ENCODE measurements at regions not wholly inside any gene's neighbourhood (a gene's known extent, or its start where the extent isn't known, plus 50 kb on each side); places are given as distances from the start of the nearest gene placed in this dataset.

- H3K27ac ChIP-seq, result peak overlapping the region in 1 of 2 donors; percentile 63
- TF ChIP-seq EP300 (IDR thresholded peaks at IDR 0.05) (no peak), CTCF (IDR thresholded peaks at IDR 0.05) (no peak), POLR2A (IDR thresholded peaks at IDR 0.05) (no peak)
- no peaks in the 10 kb centered on the region for H3K36me3 ChIP-seq
- DNase-seq, result peak in 1 of 5 donors; percentile 52
- no peaks in the 10 kb centered on the region for H3K9me3 ChIP-seq
- H3K27me3 ChIP-seq, result no peaks in the 10 kb centered on the region
- intact Hi-C loops (cut with DNase I), result loop anchor here in 3 of 4 donors (5.0 to 10.0 kb wide), 2 partner anchors 42 to 45 kb away; no protein-coding TSS in a partner anchor
- H3K4me1 ChIP-seq (ENCODE audit: insufficient read depth), result peaks cover 80% of the 10 kb centered on the region
- 10 to 17% (median 15%) methylated on average over 6 of the region's 6 CpGs for WGBS, 3 donors
- no peak overlapping the region for H3K4me3 ChIP-seq
These were observed 239.1 kb downstream of the SEC14L1 start for GRCh38 chr17:77379832-77380231.

- TF ChIP-seq POLR2A (IDR thresholded peaks at IDR 0.05) (no peak), CTCF (IDR thresholded peaks at IDR 0.05) (no peak), EP300 (IDR thresholded peaks at IDR 0.05) (no peak)
- 75 to 81% (median 80%) methylated on average over 11 of the region's 11 CpGs for WGBS, 3 donors
- DNase-seq, result peak in 1 of 5 donors; percentile 30
- Histone ChIP-seq H3K27me3 (no peaks in the 10 kb centered on the region), H3K27ac (peak overlapping the region in 1 of 2 donors; percentile 63), H3K4me1 (ENCODE audit: insufficient read depth) (peaks cover 74% of the 10 kb centered on the region), H3K4me3 (no peak overlapping the region), H3K36me3 (no peaks in the 10 kb centered on the region), H3K9me3 (no peaks in the 10 kb centered on the region)
- intact Hi-C loops (cut with DNase I), result no loop called here
These were observed 239.8 kb downstream of the SEC14L1 start for GRCh38 chr17:77380395-77381184.

- Histone ChIP-seq H3K36me3 (no peaks in the 10 kb centered on the region), H3K9me3 (no peaks in the 10 kb centered on the region), H3K27ac (peak overlapping the region in 1 of 2 donors; percentile 16), H3K4me3 (no peak overlapping the region), H3K4me1 (ENCODE audit: insufficient read depth) (peaks cover 75% of the 10 kb centered on the region), H3K27me3 (no peaks in the 10 kb centered on the region)
- TF ChIP-seq CTCF (IDR thresholded peaks at IDR 0.05) (no peak), POLR2A (IDR thresholded peaks at IDR 0.05) (no peak), EP300 (IDR thresholded peaks at IDR 0.05) (no peak)
- 30 to 45% (median 41%) methylated on average over 2 to 4 of the region's 4 CpGs for WGBS, 3 donors
- intact Hi-C loops (cut with DNase I), result no loop called here
- peak in 1 of 5 donors; percentile 23 for DNase-seq
These were observed 240.5 kb downstream of the SEC14L1 start for GRCh38 chr17:77381185-77381700.

- intact Hi-C loops (cut with DNase I), result no loop called here
- Histone ChIP-seq H3K4me1 (ENCODE audit: insufficient read depth) (peaks cover 75% of the 10 kb centered on the region), H3K36me3 (no peaks in the 10 kb centered on the region), H3K9me3 (no peaks in the 10 kb centered on the region), H3K27ac (peak overlapping the region in 1 of 2 donors; percentile 16), H3K27me3 (no peaks in the 10 kb centered on the region), H3K4me3 (no peak overlapping the region)
- 80 to 86% (median 85%) methylated on average over 8 of the region's 8 CpGs for WGBS, 3 donors
- DNase-seq, result peak in 1 of 5 donors; percentile 24
- TF ChIP-seq CTCF (IDR thresholded peaks at IDR 0.05) (no peak), EP300 (IDR thresholded peaks at IDR 0.05) (no peak), POLR2A (IDR thresholded peaks at IDR 0.05) (no peak)
These were observed 241.0 kb downstream of the SEC14L1 start for GRCh38 chr17:77381731-77382130.
